HUES48 (cell line): ENCODE measurements at regions not wholly inside any gene's neighbourhood (a gene's known extent, or its start where the extent isn't known, plus 50 kb on each side); places are given as distances from the start of the nearest gene placed in this dataset.

Experiments used
- H3K27ac ChIP-seq: one replicate; pipeline ENCODE4 v1.7.0; 2013; ENCODE audit warnings: low read depth, low read length, inconsistent platforms
- H3K27me3 ChIP-seq: 2 replicates; pipeline ENCODE4 v1.6.1; 2013; ENCODE audit warnings: mild to moderate bottlenecking, low read length; ENCODE audit not compliant: control insufficient read depth, insufficient read depth
- H3K36me3 ChIP-seq: 2 replicates; pipeline ENCODE4 v1.6.1; 2013; ENCODE audit warnings: low read length; ENCODE audit not compliant: control insufficient read depth, insufficient read depth
- H3K4me1 ChIP-seq: 2 replicates; pipeline ENCODE4 v1.6.1; 2013; ENCODE audit warnings: mild to moderate bottlenecking, low read length; ENCODE audit not compliant: control insufficient read depth, insufficient read depth
- H3K4me3 ChIP-seq: 2 replicates; pipeline ENCODE4 v1.5.1; 2013; ENCODE audit warnings: mild to moderate bottlenecking, low read depth, low read length
- H3K9ac ChIP-seq: 2 replicates; pipeline ENCODE4 v1.6.1; 2013; ENCODE audit warnings: mild to moderate bottlenecking, low read depth, low read length, moderate library complexity
- H3K9me3 ChIP-seq: 2 replicates; pipeline ENCODE4 v1.6.1; 2013; ENCODE audit warnings: low read length; ENCODE audit not compliant: control insufficient read depth, insufficient read depth

GRCh38 chr2:9156483-9156882 is 50.1 kb upstream of the ASAP2 start:
- H3K4me1 ChIP-seq = peaks cover 4% of the 10 kb centered on the region; the same call in 1 of the 2 replicates
- H3K36me3 ChIP-seq = no peaks in the 10 kb centered on the region
- no peak overlapping the region for H3K9ac ChIP-seq
- H3K27me3 ChIP-seq = no peaks in the 10 kb centered on the region
- no peak overlapping the region for H3K4me3 ChIP-seq
- no peak overlapping the region for H3K27ac ChIP-seq
- no peaks in the 10 kb centered on the region for H3K9me3 ChIP-seq

DNA sequence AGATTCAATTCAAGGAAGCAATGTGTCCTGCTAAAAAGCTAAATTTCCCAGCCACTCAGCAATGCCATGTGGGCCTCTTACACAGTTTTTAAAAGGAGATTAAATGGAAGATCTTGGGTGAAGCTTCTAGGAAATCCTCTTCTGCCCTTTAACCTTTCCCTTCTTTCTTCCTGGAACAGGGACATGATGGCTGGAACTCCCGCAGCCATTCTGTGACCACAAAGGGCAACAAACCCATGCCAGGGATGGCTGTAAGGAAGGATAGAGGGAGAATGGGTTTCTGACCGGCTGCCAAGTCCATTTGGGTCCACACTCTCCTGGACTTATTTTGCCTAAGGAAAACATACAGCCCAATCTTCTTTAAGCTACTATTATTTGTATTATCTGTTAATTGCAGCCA is 52.6 kb upstream of the ASAP2 start:
- Histone ChIP-seq H3K9me3 (no peaks in the 10 kb centered on the region), H3K4me3 (no peak overlapping the region), H3K4me1 (peaks cover 4% of the 10 kb centered on the region; the same call in 1 of the 2 replicates), H3K36me3 (no peaks in the 10 kb centered on the region), H3K27me3 (no peaks in the 10 kb centered on the region), H3K9ac (no peak overlapping the region), H3K27ac (no peak overlapping the region)

- no peak overlapping the region for H3K4me3 ChIP-seq
- H3K27ac ChIP-seq = no peak overlapping the region
- no peak overlapping the region for H3K9ac ChIP-seq
- no peaks in the 10 kb centered on the region for H3K36me3 ChIP-seq
- H3K9me3 ChIP-seq = no peaks in the 10 kb centered on the region
- no peaks in the 10 kb centered on the region for H3K27me3 ChIP-seq
- H3K4me1 ChIP-seq = peaks cover 4% of the 10 kb centered on the region; the same call in 1 of the 2 replicates
Measured at GRCh38 chr2:9153643-9153980, 53.0 kb upstream of the ASAP2 start.

DNA sequence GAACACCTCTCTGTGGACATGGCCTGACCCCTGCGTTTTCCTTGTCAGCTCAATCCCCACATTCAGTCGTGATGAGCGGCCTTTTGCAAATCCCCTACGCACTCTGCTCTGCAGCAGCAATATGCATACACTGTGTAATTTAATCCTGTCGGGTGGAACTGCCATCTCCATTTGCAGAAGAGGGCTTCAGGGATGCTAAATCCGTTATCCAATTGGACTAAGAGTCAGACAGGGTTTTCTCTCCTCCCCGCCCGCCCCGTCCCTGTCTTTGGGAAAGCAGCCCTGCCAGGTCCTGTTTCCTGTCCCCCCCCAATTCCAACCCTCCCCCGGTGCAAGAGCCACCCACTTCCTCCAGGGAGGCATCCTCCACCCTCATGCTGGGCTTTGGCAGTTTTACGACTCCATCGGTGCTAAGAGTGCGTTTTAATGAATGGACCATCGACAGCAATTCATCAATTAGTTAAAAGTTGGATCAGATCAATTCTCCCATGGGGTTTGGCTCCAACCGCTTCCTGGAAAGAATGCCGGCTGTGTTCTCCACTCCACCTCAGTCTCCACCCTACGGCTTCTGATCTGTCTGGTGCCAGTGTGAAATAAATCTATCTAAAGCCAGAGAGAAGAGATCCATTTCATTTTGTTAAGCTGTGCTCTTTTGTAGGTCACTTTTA is 53.5 kb upstream of the ASAP2 start:
- Histone ChIP-seq H3K27ac (no peak overlapping the region), H3K9ac (no peak overlapping the region), H3K4me1 (peaks cover 4% of the 10 kb centered on the region; the same call in 1 of the 2 replicates), H3K4me3 (no peak overlapping the region), H3K36me3 (no peaks in the 10 kb centered on the region), H3K9me3 (no peaks in the 10 kb centered on the region), H3K27me3 (no peaks in the 10 kb centered on the region)

DNA sequence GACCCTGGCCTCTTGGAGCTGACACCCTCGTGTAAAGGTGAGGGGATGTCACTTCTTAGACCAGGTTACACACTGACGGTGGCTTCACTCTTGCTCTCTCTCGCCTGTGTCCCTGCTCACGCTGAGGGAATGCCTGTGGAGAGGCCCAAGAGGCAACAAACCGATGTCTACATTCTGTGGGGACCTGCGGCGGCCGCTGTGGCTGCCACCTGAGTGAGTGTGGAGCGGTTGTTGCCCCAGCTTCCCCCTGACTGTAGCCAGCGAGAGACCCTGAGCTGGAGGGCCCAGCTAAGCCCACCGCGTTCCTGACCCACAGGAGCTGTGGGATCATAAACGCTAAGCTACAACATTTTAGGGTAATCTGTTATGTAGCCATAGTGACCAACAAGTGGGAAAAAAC is 55.7 kb upstream of the ASAP2 start:
- Histone ChIP-seq H3K36me3 (no peaks in the 10 kb centered on the region), H3K27ac (no peak overlapping the region), H3K4me3 (no peak overlapping the region), H3K9ac (no peak overlapping the region), H3K9me3 (no peaks in the 10 kb centered on the region), H3K27me3 (no peaks in the 10 kb centered on the region), H3K4me1 (peaks cover 4% of the 10 kb centered on the region; the same call in 1 of the 2 replicates)

- no peaks in the 10 kb centered on the region for H3K9me3 ChIP-seq
- no peak overlapping the region for H3K27ac ChIP-seq
- H3K9ac ChIP-seq = no peak overlapping the region
- H3K4me1 ChIP-seq = peaks cover 4% of the 10 kb centered on the region; the same call in 1 of the 2 replicates
- H3K36me3 ChIP-seq = no peaks in the 10 kb centered on the region
- no peaks in the 10 kb centered on the region for H3K27me3 ChIP-seq
- no peak overlapping the region for H3K4me3 ChIP-seq
Measured at GRCh38 chr2:9150568-9150900, 56.1 kb upstream of the ASAP2 start.

DNA sequence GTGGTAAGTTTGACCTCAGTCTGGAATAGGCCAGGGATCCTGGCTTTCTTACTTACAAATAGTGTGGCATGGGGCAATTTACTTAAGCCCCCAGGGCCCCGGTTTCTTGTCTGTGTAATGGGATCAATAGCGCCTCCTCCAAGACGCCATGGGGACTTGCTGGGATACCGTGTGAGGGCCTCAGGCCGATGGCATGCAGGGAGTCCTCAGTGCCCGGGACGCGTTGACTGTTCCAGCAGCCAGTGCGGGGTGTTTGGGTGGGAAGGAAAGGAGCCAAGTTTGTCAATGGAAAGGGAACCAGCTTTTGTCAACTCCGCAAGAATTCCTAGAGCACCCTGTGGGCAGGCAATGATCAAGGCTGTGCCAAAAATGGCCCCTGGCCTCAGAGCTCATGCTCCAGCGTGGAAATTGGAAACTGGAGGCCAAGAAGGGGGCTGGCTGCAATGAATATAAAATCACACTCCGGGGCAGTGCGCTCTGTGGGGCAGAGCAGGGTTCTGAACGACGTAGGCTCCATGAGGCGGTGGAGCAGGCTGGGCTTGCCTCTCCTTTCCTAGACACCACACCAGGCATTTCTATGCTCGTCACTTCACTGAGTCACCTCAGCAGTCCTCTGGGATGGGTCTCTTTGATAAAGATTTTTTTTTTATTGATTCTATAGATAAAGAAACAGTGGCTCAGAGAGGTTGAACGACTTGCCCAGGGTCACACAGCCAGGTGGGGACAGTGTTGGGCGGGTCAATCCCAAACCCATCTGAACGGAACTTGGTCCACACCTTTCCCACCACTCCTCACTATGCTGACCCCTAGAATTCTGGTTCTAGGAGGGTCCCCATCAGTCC is 56.7 kb upstream of the ASAP2 start:
- no peak overlapping the region for H3K9ac ChIP-seq
- H3K27me3 ChIP-seq = peaks cover 3% of the 10 kb centered on the region; the same call in 1 of the 2 replicates
- H3K4me1 ChIP-seq = peaks cover 4% of the 10 kb centered on the region; the same call in 1 of the 2 replicates
- H3K4me3 ChIP-seq = no peak overlapping the region
- H3K36me3 ChIP-seq = no peaks in the 10 kb centered on the region
- no peak overlapping the region for H3K27ac ChIP-seq
- no peaks in the 10 kb centered on the region for H3K9me3 ChIP-seq

- Histone ChIP-seq H3K27me3 (peaks cover 9% of the 10 kb centered on the region; the same call in 1 of the 2 replicates), H3K36me3 (no peaks in the 10 kb centered on the region), H3K27ac (no peak overlapping the region), H3K9ac (no peak overlapping the region), H3K4me1 (peaks cover 4% of the 10 kb centered on the region; the same call in 1 of the 2 replicates), H3K9me3 (no peaks in the 10 kb centered on the region), H3K4me3 (no peak overlapping the region)
Measured at GRCh38 chr2:9149388-9149660, 57.3 kb upstream of the ASAP2 start.

GRCh38 chr2:9146646-9147045 is 60.0 kb upstream of the ASAP2 start:
- Histone ChIP-seq H3K9me3 (no peaks in the 10 kb centered on the region), H3K9ac (no peak overlapping the region), H3K4me1 (no peaks in the 10 kb centered on the region), H3K36me3 (no peaks in the 10 kb centered on the region), H3K4me3 (no peak overlapping the region), H3K27ac (no peak overlapping the region), H3K27me3 (peaks cover 29% of the 10 kb centered on the region)

DNA sequence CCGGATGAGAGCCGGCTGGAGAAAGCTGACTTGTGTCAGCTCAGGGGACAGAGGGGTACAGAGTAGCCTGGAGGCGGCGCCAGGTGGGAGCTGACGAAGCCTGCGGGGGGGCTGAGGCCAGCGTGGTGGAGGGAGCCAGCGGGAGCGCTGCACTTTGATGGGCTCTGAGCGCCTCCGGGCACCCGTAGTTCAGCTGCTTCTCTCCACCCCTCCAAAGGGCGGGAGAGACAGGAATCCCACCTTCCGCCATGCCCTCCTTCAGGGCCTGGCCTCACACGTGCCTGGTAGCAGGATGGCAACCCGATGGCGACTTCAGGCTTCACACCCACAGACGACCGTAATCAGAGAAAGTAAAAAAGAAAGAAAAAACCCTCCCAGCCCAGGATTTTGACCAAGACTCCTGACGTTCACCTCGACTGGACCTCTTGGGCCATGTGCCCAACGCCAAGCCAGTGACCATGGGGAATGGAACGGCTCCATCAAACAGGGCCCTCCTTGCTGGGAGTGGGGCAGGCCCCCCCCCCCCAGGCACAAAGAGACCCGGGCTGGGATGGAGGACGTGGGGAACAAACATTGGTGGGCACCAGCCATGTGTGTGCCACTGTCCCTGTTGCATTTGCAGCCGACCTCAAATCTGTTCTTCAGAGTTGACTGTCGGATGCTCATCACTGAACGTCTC is 60.7 kb upstream of the ASAP2 start:
- H3K36me3 ChIP-seq = no peaks in the 10 kb centered on the region
- no peak overlapping the region for H3K9ac ChIP-seq
- no peak overlapping the region for H3K4me3 ChIP-seq
- H3K27ac ChIP-seq = no peak overlapping the region
- no peaks in the 10 kb centered on the region for H3K9me3 ChIP-seq
- peaks cover 37% of the 10 kb centered on the region for H3K27me3 ChIP-seq
- H3K4me1 ChIP-seq = no peaks in the 10 kb centered on the region

- H3K4me1 ChIP-seq = no peaks in the 10 kb centered on the region
- no peak overlapping the region for H3K4me3 ChIP-seq
- peaks cover 43% of the 10 kb centered on the region for H3K27me3 ChIP-seq
- H3K36me3 ChIP-seq = no peaks in the 10 kb centered on the region
- no peak overlapping the region for H3K9ac ChIP-seq
- H3K27ac ChIP-seq = no peak overlapping the region
- H3K9me3 ChIP-seq = no peaks in the 10 kb centered on the region
Measured at GRCh38 chr2:9145109-9145751, 61.4 kb upstream of the ASAP2 start.
